Neural cell (in vitro differentiated cells): ENCODE measurements at regions not wholly inside any gene's neighbourhood (a gene's known extent, or its start where the extent isn't known, plus 50 kb on each side); places are given as distances from the start of the nearest gene placed in this dataset.

Experiments
- POLR2AphosphoS5 ChIP-seq: IDR thresholded peaks from 2 replicates; pipeline ENCODE4 v1.6.1; 2012
- REST ChIP-seq: IDR thresholded peaks from 2 replicates; pipeline ENCODE4 v1.6.1; 2012; ENCODE audit warnings: borderline replicate concordance

DNA sequence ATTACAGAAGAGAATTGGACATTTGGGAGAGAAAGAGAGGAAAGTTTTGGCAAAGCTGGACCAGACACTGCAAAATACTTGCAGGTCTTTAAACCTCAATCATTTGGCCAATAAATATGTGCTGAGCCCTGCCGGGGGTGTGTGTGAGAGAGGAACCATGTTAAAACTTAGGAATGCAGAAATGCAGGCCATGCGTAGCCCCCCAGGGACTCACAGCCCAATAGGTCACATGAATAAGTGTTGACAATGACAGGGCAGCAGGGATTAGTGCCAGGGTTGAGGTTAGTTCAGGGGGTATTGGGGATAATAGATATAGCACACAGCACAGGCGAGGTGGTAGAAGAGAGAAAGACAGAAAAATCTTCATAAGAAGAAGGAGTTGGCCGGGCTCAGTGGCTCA lies 113.3 kb upstream of the ADAMTS18 start:
- TF ChIP-seq POLR2AphosphoS5 (no peak), REST (no peak)
